Lung (tissue), 11 donors: ENCODE measurements at regions not wholly inside any gene's neighbourhood (a gene's known extent, or its start where the extent isn't known, plus 50 kb on each side); places are given as distances from the start of the nearest gene placed in this dataset.
"Not testable (repeated sequence)": the region's sequence is repeated elsewhere in the genome, so short reads cannot be mapped to it uniquely, and the experiment has no call there.

Experiments
- ATAC-seq: fragments of 200-7000 bp; cut with Tn5 transposase; one replicate; pipeline ENCODE4 v1.9.1; 2020; ENCODE audit warnings: moderate number of reproducible peaks; ENCODE audit not compliant: insufficient read depth, low FRiP score
- DNase-seq, 3 donors: peaks; one replicate each; pipeline ENCODE4 v3.0.0-alpha.2; 2013 to 2017
- H3K27ac ChIP-seq, 2 donors: one replicate each; pipeline ENCODE4 v1.5.1; 2013; ENCODE audit warnings: mild to moderate bottlenecking in 2 of 2, moderate library complexity in 2 of 2, control low read depth in 1 of 2, inconsistent platforms in 1 of 2, low read depth in 1 of 2, low read length in 1 of 2
- H3K27me3 ChIP-seq, 3 donors: one replicate each; pipeline ENCODE4 v1.5.1; 2013; ENCODE audit warnings: low read length in 2 of 3; ENCODE audit not compliant: control insufficient read depth in 3 of 3, insufficient read depth in 3 of 3
- H3K36me3 ChIP-seq, 4 donors: one replicate each; pipeline ENCODE4 v1.5.1; 2013; ENCODE audit warnings: low read length in 4 of 4, mild to moderate bottlenecking in 1 of 4, moderate library complexity in 1 of 4; ENCODE audit not compliant: control insufficient read depth in 4 of 4, insufficient read depth in 4 of 4
- H3K4me1 ChIP-seq, 5 donors: one replicate each; pipeline ENCODE4 v1.5.1; 2013; ENCODE audit warnings: low read length in 5 of 5, mild to moderate bottlenecking in 2 of 5, moderate library complexity in 1 of 5; ENCODE audit not compliant: control insufficient read depth in 5 of 5, insufficient read depth in 5 of 5
- H3K4me3 ChIP-seq: one replicate; pipeline ENCODE4 v1.5.1; 2013; ENCODE audit warnings: mild to moderate bottlenecking, control low read depth, moderate library complexity
- H3K9ac ChIP-seq, 2 donors: one replicate each; pipeline ENCODE4 v1.5.1; 2013; ENCODE audit warnings: low read length in 2 of 2, control low read depth in 1 of 2; ENCODE audit not compliant: insufficient read depth in 1 of 2
- H3K9me3 ChIP-seq, 4 donors: one replicate each; pipeline ENCODE4 v1.5.1; 2013; ENCODE audit warnings: low read length in 3 of 4, mild to moderate bottlenecking in 1 of 4, moderate library complexity in 1 of 4; ENCODE audit not compliant: control insufficient read depth in 4 of 4, insufficient read depth in 3 of 4
- WGBS, 2 donors: extraction: QIAGEN DNeasy Blood & Tissue Kit; methylation state at CpG; one replicate each; pipeline ENCODE4 v1.1.7; 2013; 5-methylcytosine and 5-hydroxymethylcytosine counted together
- TF ChIP-seq, protein P1 (sequence below): IDR thresholded peaks from 2 replicates; pipeline ENCODE4 v1.5.1; 2012; ENCODE audit warnings: mild to moderate bottlenecking; ENCODE audit errors: control extremely low read depth, extremely low read depth
- donor health status: control.
- donor health status: control.
- donor health status: Bipolar disorder and iron deficiency.
- donor health status: healthy.
- donor health status: DM: yes; HTN: yes; CAD: no.

- no peaks in the 10 kb centered on the region for H3K9me3 ChIP-seq
- TF ChIP-seq, protein P1, sequence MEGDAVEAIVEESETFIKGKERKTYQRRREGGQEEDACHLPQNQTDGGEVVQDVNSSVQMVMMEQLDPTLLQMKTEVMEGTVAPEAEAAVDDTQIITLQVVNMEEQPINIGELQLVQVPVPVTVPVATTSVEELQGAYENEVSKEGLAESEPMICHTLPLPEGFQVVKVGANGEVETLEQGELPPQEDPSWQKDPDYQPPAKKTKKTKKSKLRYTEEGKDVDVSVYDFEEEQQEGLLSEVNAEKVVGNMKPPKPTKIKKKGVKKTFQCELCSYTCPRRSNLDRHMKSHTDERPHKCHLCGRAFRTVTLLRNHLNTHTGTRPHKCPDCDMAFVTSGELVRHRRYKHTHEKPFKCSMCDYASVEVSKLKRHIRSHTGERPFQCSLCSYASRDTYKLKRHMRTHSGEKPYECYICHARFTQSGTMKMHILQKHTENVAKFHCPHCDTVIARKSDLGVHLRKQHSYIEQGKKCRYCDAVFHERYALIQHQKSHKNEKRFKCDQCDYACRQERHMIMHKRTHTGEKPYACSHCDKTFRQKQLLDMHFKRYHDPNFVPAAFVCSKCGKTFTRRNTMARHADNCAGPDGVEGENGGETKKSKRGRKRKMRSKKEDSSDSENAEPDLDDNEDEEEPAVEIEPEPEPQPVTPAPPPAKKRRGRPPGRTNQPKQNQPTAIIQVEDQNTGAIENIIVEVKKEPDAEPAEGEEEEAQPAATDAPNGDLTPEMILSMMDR: no peak
- H3K4me3 ChIP-seq: no peak overlapping the region
- whole genome bisulfite sequencing, 2 donors: 82 to 87% methylated on average over 6 of the region's 6 CpGs
- peaks cover 0 to 12% (median 7%) of the 10 kb centered on the region in 5 donors for H3K4me1 ChIP-seq
- H3K9ac ChIP-seq: no peak overlapping the region
- ATAC-seq (no peak), DNase-seq (no peak)
- peak overlapping the region in 1 of 2 donors; percentile 21 for H3K27ac ChIP-seq
- H3K27me3 ChIP-seq: no peaks in the 10 kb centered on the region
- H3K36me3 ChIP-seq: no peaks in the 10 kb centered on the region
Measured at GRCh38 chr6:81937296-81937937, 184.9 kb upstream of the TENT5A start.

- Histone ChIP-seq H3K36me3 (no peaks in the 10 kb centered on the region), H3K4me3 (no peak overlapping the region), H3K27me3 (no peaks in the 10 kb centered on the region), H3K9me3 (no peaks in the 10 kb centered on the region), H3K9ac (no peak overlapping the region), H3K27ac (no peak overlapping the region), H3K4me1 (peaks cover 0 to 12% (median 7%) of the 10 kb centered on the region in 5 donors)
- TF ChIP-seq, protein P1: no peak
- ATAC-seq (no peak), DNase-seq (no peak)
- WGBS, 2 donors: 67 to 84% methylated on average over 1 of the region's 1 CpG
Measured at GRCh38 chr6:81934936-81935335, 182.5 kb upstream of the TENT5A start.

- H3K36me3 ChIP-seq: no peaks in the 10 kb centered on the region
- H3K27me3 ChIP-seq: no peaks in the 10 kb centered on the region
- no peak overlapping the region for H3K27ac ChIP-seq
- H3K9ac ChIP-seq: no peak overlapping the region
- no peak for DNase-seq
- peaks cover 0 to 3% (median 0%) of the 10 kb centered on the region in 5 donors for H3K4me1 ChIP-seq
- H3K9me3 ChIP-seq: no peaks in the 10 kb centered on the region
- no peak overlapping the region for H3K4me3 ChIP-seq
- TF ChIP-seq, protein P1: no peak
- ATAC-seq: no peak
- 90 to 93% methylated on average over 1 of the region's 1 CpG for WGBS, 2 donors
Measured at GRCh38 chr6:81933608-81934051, 181.1 kb upstream of the TENT5A start.

DNA sequence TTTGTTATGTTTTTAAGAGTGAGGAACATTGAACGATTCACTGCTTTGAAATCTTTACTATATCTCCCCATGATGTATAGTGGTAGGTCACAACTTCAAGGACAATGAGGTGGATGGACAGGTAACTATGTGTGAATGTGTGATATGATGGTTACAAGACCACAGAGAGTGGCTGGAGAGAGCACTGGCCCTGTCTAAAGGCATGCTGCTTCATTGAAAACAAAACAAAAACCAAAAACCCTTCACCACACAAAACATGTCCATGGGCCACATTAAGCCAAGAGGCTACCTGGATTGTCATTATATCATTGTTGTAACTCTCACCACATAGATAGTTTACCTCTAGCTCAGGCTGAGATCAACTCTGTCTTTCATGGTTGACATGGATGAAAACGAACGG, 180.6 kb upstream of the TENT5A start:
- no peak for ATAC-seq
- Histone ChIP-seq H3K36me3 (no peaks in the 10 kb centered on the region), H3K27me3 (no peaks in the 10 kb centered on the region), H3K9ac (no peak overlapping the region), H3K27ac (no peak overlapping the region), H3K9me3 (no peaks in the 10 kb centered on the region), H3K4me1 (no peaks in the 10 kb centered on the region), H3K4me3 (no peak overlapping the region)
- TF ChIP-seq, protein P1: no peak
- no peak for DNase-seq
- WGBS, 2 donors: 97 to 99% methylated on average over 3 of the region's 3 CpGs

GRCh38 chr6:81932448-81932847, 180.0 kb upstream of the TENT5A start:
- DNase-seq, H3K4me3 ChIP-seq, H3K9ac ChIP-seq, H3K4me1 ChIP-seq, ATAC-seq, H3K9me3 ChIP-seq, H3K27me3 ChIP-seq, H3K27ac ChIP-seq, H3K36me3 ChIP-seq: not testable (repeated sequence)
